Lower leg skin (tissue), 3 donors: ENCODE measurements at regions not wholly inside any gene's neighbourhood (a gene's known extent, or its start where the extent isn't known, plus 50 kb on each side); places are given as distances from the start of the nearest gene placed in this dataset.

Experiments used
- CTCF ChIP-seq, 3 donors: fragments of 450-650 bp; IDR thresholded peaks; one replicate each; pipeline ENCODE4 v1.5.1; 2016; ENCODE audit warnings: antibody characterized with exemption in 3 of 3, mild to moderate bottlenecking in 3 of 3, moderate library complexity in 2 of 3
- POLR2A ChIP-seq, 2 donors: fragments of 450-650 bp; IDR thresholded peaks; one replicate each; pipeline ENCODE4 v1.6.1; 2016 to 2017; ENCODE audit warnings: antibody characterized with exemption in 2 of 2, mild to moderate bottlenecking in 1 of 2, moderate library complexity in 1 of 2

- TF ChIP-seq CTCF (IDR thresholded peaks at IDR 0.05) (no peak), POLR2A (IDR thresholded peaks at IDR 0.05) (no peak)
Measured at GRCh38 chrX:858542-859078, 228.0 kb downstream of the SHOX start.
